Suprapubic skin (tissue), 4 donors: ENCODE measurements at regions not wholly inside any gene's neighbourhood (a gene's known extent, or its start where the extent isn't known, plus 50 kb on each side); places are given as distances from the start of the nearest gene placed in this dataset.

Experiments
- CTCF ChIP-seq, 2 donors: fragments of 200-600 bp in 1 of 2; fragments of 450-650 bp in 1 of 2; sonication (generic) in 1 of 2; IDR thresholded peaks; one replicate each; pipeline ENCODE4 v1.5.1; 2016 to 2019; ENCODE audit warnings: antibody characterized with exemption in 2 of 2, mild to moderate bottlenecking in 1 of 2, moderate library complexity in 1 of 2
- POLR2A ChIP-seq, 2 donors: fragments of 450-650 bp; IDR thresholded peaks; one replicate each; pipeline ENCODE4 v1.6.1; 2017; ENCODE audit warnings: antibody characterized with exemption in 2 of 2, mild to moderate bottlenecking in 2 of 2, moderate library complexity in 2 of 2
- POLR2AphosphoS5 ChIP-seq, 3 donors: sonication (generic); formaldehyde crosslinking; IDR thresholded peaks; one replicate each; pipeline ENCODE4 v1.6.1; 2017; ENCODE audit warnings: antibody characterized with exemption in 3 of 3

- TF ChIP-seq CTCF (IDR thresholded peaks at IDR 0.05) (no peak), POLR2AphosphoS5 (IDR thresholded peaks at IDR 0.05) (no peak), POLR2A (IDR thresholded peaks at IDR 0.05) (no peak)
Measured at GRCh38 chr2:219856602-219857001, 229.2 kb downstream of the SLC4A3 start.
